UCSD-AML1 (cell line): ENCODE measurements at regions not wholly inside any gene's neighbourhood (a gene's known extent, or its start where the extent isn't known, plus 50 kb on each side); places are given as distances from the start of the nearest gene placed in this dataset.

Source experiments
- DNase-seq: peaks from one replicate; lab custom pipeline; 2025; ENCODE audit not compliant: unreplicated experiment; lab: John Stamatoyannopoulos, UW

DNA sequence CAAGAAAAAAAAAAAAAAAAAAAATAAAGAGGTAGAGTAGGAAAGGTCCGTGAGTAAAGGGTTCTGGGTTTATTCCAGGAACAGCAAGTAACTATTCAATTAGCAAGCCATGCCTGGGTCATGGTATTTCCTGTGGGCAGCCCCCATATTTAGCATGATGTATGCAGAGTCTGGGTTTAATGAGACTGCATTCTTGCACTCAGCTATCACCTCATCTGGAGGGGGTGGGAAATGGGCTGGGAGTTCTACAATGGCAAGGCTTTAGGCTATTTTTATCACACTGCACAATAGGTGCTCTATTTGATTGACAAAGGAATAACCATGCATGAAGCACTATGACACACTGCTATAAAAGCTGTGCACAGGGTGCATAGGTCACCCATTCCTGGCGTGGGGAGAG is 104.0 kb upstream of the CCL2 start:
- no peak for DNase-seq

DNA sequence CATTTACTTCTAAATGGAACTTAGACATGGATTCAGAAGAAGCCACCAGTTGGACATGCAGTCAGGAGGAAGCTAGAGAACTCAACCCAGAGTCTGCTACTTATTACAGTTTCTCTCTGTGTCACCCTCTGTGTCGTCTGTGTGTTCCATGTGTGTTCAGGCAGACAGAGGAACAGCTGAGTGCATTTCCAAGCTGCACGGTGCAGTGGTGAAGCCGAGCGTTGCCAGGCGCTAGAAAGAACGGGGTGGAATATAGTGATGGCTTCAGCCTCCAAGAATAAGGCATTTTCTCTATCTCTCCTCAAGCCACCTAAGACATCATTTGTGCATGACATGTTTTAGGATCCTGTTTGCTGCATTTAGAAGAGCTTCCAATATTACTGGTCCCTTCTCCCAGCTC is 101.1 kb upstream of the CCL2 start:
- no peak for DNase-seq

DNA sequence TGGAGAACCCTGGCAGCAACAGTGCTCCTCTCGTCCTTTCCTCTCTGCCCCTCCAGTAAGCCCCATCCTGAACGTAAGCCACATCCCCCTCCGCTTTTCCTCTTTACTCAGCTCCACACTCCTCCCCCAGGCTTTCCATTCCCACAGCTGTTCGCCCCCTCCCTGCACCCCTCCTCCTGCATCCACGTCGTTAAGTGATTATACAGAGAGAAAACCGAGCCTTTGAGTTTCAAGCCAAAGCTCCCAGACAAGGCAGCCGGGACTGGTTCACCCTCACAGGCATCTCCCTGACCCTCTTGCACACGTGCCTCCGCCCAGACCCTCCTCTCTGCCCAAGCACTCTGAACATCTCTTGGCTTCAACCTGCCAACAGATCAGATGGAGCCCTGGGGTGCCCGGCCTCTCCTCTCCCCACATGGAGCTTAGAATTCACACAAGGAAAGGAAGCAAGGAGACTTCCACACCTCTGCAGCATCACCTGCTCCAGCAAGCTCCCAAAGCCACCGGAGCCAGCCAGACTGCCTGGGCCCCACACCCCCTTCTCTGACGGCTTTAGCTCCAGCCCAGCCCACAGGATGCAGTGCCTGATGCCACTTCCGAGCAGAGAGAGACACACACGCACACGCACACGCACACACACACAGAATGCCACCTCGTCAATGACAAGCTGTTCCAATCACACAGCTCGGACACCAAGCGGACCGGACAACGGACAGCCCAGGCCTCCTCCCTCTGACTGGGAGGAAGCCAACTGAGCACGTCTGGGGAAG is 99.9 kb upstream of the CCL2 start:
- DNase-seq: peak; percentile 49

DNA sequence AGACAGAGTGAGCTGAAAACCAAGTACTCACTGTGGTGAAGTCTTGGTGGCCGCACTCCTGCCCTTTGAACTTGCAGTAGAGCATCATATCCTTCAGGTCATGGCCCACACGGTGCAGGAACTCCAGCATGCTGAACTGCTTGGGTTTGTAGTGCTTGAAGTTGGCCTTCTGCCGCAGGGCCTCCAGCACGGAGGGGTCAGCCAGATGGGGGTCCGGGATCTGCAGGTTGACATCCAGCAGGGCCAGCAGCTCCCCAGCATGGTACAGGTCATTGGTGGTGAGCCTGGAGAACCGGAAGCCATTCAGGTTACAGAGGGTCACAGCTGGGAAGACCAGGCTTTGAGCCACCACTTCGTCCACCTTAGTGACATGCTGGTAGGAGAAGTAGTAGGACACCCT is 99.1 kb upstream of the CCL2 start:
- no peak for DNase-seq

DNA sequence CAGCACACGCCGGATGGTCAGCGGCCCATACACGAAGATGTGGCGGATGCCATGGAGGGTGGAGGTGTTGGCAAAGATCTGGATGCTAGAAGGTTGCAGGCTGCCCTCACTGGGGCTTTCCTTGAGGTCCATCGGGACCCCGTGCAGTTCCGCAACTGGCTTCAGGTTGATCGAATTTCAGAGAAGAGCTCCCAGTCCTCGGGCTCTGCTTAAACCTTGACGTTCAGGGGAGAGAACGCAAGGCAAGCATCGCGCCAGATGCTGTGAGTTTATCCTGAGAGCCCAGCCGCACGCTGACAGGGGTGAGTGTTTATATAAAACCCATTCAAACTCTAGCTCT is 98.7 kb upstream of the CCL2 start:
- DNase-seq: no peak

DNA sequence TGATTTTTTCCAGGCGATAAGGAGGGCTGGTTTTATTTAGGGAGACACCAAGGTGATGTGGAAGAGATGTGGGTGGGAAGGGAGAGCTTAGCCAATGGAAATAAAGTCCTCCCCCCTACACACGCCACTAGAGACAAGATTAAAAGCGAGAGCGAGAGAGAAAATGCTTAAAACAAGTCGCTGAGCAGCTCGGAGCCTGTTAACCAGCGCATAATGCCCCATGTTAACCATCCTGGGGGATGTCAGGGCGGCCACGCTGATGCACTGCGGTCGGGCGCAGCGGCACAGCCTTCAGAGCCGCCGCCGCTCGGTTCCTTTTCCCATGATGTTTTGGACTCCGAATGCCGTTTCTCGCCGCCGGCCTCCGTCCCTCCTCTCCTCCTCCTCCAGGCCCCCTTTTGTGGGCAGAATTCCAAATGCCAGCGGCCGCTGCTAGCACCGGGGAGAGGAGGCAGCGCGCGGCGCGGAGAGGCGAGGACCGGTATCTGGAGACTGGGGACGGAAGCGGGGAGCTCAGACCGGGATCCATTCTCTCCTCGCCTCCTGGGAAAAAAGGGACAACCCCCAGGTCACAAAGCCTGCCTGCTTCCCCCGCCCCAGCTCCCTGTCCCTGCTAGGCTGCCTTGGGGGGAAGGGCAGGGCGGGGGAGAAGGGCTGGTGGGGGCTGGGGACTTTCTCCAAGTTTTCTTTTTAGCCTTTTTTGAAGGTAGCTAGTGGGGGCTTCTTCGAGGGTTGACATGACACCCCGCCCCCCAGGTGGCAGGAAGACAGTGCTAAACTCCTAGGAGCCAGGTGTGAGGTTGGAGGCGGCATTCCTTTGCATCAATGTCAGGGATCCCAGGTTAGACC is 98.1 kb upstream of the CCL2 start:
- no peak for DNase-seq

DNA sequence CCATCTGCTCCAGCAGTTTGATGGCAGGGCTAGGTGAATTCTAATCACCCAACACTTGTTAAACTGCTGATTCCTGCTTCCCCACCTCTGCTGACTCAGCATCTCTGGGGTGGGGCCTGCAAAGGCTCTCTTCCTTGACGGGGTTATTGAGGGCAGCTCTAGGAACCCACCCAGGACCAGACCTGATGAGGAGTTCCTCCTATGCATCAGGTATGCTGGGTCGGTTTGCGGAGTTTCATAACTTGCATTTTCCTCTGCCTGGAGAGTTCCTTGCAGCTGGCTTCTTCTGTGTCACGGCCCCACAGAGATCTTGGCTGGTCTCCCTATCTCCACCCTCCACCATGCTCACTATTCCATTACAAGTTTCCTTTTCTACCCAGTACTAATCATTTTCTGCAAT is 93.4 kb upstream of the CCL2 start:
- no peak for DNase-seq

DNA sequence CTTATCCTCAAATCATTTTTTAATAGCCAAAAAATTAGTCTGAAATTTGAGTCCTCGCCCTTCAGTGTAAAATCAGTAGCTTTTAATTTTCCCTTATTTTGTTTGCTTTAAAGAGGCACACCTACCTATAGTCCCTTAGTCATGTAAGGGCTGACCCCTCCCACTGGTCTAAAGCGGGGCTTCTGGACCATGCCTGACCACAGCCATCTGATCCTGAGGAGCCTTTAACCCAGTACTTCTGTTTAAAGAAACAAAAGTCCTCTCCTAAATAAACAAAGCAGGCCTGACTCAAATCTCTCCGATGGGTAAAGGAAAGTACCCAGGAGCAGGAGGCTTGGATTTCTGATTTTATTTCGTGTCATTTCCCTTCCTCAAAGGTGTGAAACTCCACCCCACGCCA is 92.0 kb upstream of the CCL2 start:
- no peak for DNase-seq

DNA sequence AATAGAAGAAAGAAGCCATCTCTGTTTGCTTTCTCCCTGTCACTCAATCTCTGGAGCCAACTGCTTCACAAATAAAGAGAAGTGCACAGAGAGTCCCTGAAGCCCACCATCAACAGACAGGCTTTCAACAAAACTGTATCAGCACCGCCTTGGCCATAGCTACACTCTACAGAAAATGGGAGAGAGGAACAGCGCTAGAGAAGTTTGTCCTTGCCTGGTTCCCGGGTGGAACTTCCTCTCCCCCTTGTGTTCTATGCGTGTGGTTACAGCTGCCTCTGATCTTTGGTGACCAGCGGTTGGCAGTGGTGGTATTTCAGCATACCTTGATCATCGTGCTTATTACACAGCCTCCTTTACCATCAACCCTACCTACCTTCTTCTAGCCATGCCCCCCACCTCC is 91.4 kb upstream of the CCL2 start:
- DNase-seq: peak; percentile 22

DNA sequence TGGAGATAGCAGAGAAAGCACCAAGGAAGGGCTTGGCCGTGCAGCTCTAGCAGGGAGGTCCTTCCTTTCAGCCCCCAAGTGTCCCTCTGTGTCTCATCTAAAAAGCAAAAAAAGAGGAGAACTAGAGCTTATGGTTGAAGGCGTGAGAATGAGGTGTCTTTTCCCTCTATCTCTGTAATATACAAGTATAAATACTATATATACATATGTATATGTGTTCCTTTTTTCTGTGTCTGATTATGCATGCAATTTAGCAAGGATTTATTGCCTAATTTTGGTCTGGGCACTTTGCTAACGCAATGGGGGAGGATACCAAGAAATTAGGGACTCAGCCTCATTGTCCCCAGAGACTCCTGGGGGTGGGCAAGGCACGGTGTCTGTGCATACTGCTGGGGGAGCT is 90.2 kb upstream of the CCL2 start:
- DNase-seq: no peak

DNA sequence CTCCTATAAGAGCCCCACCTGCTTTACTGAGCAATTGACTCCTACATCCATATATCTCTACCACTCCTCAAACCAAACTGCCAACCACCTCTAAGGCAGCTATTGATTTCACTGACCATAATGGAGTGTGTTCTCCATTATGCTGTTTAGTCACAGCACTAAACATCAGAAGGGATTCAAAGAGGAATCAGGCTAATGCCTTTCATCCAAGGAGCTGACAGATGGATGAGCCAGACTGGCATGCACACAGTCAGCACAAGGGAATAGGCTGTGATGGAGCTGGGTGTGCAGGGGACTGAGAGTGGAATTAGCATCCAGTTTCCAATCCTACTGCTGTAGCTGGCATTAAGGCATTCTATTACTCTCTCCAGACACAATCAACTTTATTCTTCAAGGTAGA is 88.7 kb upstream of the CCL2 start:
- DNase-seq: no peak

DNA sequence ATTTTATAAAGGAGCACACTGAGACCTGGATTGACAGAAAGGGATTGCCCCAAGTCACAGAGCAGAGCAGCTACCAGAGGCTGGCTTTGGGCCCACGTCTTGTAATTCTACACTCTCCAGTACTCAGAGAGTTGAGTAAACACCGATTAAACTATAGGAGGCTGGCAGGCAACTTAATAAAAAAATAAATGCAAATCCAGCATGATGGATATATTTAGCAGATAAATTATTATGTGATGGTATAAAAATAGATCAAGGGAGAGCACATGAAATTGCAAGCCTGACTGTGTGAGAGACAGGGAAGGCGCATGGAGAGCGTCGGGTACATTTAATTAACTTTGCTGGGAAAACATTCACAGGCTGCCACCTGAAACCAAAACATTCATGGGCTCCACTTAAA is 87.7 kb upstream of the CCL2 start:
- DNase-seq: no peak

DNA sequence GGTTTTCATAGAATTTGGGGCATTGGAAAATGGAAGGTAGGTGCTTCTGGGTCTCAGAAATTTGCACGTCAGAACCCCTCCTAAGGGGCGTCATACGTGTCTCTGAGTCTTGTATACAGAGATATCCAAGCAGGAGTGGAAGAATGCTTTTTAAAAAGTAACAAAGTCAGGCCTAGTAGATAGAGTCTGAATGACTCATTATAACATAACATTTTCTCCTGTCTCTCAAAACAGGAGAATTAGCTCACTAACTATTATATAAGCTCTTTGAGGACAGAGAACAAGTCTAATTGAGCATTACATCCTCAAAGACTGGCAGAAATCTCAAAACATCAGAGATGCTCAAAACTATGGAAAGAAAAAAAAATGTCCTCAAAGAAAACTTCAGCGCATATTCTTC is 86.1 kb upstream of the CCL2 start:
- no peak for DNase-seq

DNA sequence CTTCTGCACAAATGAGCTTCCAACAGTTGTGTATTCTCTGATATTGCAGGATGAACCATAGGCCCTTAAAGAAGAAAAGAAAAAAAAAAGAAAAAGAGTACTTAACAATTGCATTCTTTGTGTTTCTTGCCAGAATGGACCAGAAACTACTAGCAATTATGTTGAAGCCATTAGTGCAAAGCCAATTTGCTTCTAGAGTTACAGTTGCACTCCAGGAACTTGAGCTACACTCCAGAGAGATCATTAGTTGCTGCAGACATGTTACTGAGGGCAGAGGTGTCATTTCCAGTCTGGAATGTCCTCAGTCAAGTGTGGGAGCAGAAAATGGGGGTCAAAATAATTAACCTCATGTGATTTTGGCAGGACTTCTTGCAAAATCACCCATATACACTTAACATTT is 85.6 kb upstream of the CCL2 start:
- no peak for DNase-seq

DNA sequence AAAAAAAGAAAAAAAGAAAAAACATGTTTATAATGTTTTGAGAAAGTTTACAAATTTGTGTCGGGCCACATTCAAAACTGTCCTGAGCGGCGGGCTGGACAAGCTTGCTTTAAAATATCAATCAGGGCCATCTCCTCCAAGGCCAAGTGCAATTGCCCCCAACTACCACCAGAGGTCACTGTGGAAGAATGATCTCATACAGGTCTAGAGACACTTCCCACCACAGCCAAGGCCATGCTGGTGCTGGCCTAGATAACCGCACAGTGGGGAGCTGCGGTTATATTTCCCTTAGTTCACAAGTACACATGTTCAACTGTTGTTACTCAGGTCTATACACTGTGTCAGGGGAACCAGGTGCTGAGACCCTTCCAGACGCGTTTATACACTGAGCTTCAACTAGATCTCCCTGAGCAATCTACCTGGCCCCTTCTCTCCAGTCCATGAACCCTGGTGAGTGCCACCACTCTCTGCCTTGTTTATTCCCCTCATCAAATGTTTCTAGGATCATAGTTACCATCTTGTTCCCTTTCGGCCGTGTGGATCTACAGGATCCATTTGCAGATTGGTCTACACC is 83.8 kb upstream of the CCL2 start:
- DNase-seq: peak; percentile 56

DNA sequence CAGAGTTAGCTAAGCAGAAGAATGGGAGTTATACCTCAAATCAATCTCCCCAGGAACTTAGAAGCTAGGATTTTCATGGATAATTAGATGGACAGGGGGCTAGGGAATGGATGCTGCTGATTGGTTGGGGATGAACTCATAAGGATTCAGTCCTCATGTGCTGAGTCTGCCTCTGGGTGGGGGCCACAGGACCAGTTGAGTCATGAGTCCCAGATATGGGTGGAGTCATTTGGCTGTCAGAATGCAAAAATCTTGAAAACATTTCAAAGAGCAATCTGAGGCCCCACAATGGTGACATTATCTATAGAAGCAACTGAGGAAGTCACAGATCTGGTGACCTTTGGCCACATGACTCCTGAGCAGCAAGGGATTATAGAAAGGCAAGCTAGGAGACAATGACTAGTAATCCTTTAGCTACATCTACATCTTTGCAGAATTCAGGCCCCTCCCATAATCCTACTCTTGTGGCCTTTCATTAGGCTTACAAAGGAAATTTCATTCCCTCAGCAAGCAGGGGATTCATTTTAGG is 82.6 kb upstream of the CCL2 start:
- no peak for DNase-seq

DNA sequence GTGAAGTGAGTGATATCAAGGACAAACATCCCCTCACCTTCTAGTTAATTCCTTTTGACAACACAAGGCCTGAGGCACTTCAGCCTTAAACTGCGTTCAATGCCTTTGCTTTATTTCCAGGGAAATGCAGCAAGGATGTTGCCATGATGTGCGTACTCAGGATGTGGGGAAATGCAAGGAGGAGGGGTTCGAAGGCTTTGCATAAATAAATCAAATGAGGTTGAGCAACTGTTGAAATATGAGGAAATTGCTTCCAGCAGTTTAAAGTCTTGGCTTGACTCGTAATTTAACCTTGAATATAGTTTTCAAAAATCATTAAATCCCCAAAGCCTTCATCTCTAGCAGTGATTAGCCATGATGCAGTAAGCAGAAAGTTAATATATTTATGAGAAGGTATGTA is 81.8 kb upstream of the CCL2 start:
- DNase-seq: no peak

DNA sequence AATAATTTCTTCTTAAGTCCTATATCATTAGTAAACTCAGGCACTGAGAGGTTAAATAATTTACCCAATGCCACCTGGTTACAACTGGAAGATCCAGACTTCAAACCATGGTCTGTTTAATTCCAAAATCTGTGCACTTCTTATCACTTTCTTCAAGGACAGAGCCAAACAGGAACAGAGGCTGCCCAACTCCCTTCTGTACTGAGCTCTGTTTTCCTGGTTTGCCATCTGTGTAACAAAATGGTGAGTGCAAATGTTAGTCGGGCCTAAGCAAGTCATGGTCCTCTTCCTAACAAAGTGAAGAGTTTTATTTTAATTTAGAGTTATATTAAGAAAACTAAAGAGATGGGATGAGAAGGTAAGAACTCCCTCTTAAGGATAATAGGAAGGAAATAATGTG is 80.6 kb upstream of the CCL2 start:
- DNase-seq: no peak

DNA sequence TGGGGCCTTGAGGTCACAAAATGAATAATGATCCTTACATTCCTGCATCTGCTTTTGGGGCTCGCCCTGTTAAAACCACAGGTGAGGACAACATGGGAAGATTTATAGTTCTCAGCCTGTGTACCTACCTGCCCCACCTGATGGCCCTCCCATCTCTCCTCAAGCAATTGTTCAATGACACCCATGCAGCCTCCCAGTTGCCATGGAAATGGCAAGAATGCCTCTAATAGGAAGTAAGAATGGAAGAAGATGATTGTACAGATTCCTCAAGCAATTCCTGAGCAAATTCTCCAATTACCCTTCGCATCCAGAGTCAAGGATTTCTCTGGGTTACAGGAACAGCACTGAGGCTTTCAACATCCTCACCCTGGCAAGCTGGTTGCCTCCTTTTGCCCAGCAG is 78.6 kb upstream of the CCL2 start:
- no peak for DNase-seq

DNA sequence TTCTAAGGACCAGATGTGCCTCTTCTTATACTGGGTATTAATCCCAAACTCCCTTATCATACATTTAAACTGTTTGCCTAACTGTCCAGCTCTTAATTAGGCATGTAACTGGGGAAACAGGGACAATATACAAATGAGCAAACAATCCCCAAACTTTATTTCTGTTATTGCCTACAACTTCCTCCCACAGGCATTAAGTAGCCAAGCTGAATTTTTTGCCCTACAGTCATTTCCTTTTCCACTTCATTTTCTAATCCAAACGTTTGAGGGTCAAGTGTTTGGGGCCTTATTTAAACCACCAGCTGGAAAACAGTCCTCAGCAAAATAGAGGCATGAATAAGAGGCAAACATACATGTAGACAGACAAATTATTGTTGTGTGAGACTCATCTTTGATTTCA is 77.4 kb upstream of the CCL2 start:
- no peak for DNase-seq

DNA sequence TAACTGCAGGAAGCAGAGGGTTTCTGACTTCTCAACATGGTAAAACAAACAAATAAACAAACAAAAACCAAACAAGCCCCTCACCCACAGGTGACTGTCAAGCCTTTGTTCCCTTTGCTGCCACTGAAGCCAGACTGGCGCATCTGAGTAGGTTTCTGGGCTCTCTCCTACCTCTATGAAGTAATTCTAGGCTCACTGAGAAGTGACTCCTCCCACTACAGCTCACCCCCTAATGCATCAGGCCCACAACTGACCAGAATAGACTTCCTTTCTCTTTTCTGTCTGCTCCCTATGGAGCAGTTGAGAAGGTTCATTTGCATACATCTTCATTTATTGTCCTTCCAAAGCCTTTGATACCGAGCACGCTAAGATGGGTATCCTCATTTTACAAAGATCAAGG is 77.0 kb upstream of the CCL2 start:
- DNase-seq: no peak
